Naive thymus-derived CD8-positive, alpha-beta T cell (primary cell): ENCODE measurements at regions not wholly inside any gene's neighbourhood (a gene's known extent, or its start where the extent isn't known, plus 50 kb on each side); places are given as distances from the start of the nearest gene placed in this dataset.
A peak's percentile ranks its signal among the peaks of the same experiment; 100 is the strongest.
"Not testable (repeated sequence)": the region's sequence is repeated elsewhere in the genome, so short reads cannot be mapped to it uniquely, and the experiment has no call there.

Experiments
- ATAC-seq, 2 donors: fragments of 150-1000 bp; cut with Tn5 transposase in 1 of 2; sonication (Bioruptor Pico), chemical (Tn5 transposase) in 1 of 2; 1 replicate in 1 of 2; 2 replicates in 1 of 2; pipeline ENCODE4 v1.10.0; 2021; ENCODE audit warnings: mild to moderate bottlenecking in 2 of 2, moderate library complexity in 2 of 2
- POLR2A ChIA-PET: fragments of 350-600 bp; sonication (Branson Sonifier 250); formaldehyde crosslinking; loops from one replicate; lab custom pipeline; 2021; ENCODE audit warnings: antibody characterized with exemption; lab: Charles Lee
- DNase-seq, 10 donors: peaks; one replicate each; pipeline versions ENCODE4 v3.0.0 to v3.0.0-alpha.2; 2020 to 2022
- H3K27ac Mint-ChIP-seq, 10 donors: one replicate each; pipeline ENCODE4 v1.8.0; 2020 to 2022; ENCODE audit warnings: mild to moderate bottlenecking in 10 of 10, mixed read lengths in 10 of 10, moderate library complexity in 4 of 10, inconsistent platforms in 1 of 10
- H3K27me3 Mint-ChIP-seq, 5 donors: one replicate each; pipeline ENCODE4 v1.8.0; 2021 to 2022; ENCODE audit warnings: mixed read lengths in 5 of 5
- H3K36me3 Mint-ChIP-seq, 3 donors: one replicate each; pipeline ENCODE4 v1.8.0; 2020 to 2022; ENCODE audit warnings: mixed read lengths in 3 of 3, mild to moderate bottlenecking in 2 of 3, inconsistent platforms in 1 of 3
- H3K4me1 Mint-ChIP-seq, 4 donors: one replicate each; pipeline ENCODE4 v1.8.0; 2021 to 2022; ENCODE audit warnings: mixed read lengths in 4 of 4
- H3K4me3 Mint-ChIP-seq, 10 donors: one replicate each; pipeline ENCODE4 v1.8.0; 2020 to 2022; ENCODE audit warnings: mild to moderate bottlenecking in 10 of 10, mixed read lengths in 10 of 10, moderate library complexity in 6 of 10, inconsistent platforms in 1 of 10
- H3K9me3 Mint-ChIP-seq, 9 donors: one replicate each; pipeline ENCODE4 v1.8.0; 2020 to 2022; ENCODE audit warnings: mixed read lengths in 9 of 9, mild to moderate bottlenecking in 3 of 9, inconsistent platforms in 1 of 9, moderate library complexity in 1 of 9

- POLR2A ChIA-PET, result no interaction called here
- Mint-ChIP-seq H3K4me1 (no peaks in the 10 kb centered on the region), H3K9me3 (peaks cover 0 to 2% (median 0%) of the 10 kb centered on the region in 9 donors), H3K36me3 (no peaks in the 10 kb centered on the region), H3K4me3 (no peak overlapping the region), H3K27ac (no peak overlapping the region), H3K27me3 (peaks cover 0 to 6% (median under 1%) of the 10 kb centered on the region in 5 donors)
- DNase-seq (no peak), ATAC-seq (no peak)
Measured at GRCh38 chr18:59980188-59980637, 80.4 kb downstream of the PMAIP1 start.

DNA sequence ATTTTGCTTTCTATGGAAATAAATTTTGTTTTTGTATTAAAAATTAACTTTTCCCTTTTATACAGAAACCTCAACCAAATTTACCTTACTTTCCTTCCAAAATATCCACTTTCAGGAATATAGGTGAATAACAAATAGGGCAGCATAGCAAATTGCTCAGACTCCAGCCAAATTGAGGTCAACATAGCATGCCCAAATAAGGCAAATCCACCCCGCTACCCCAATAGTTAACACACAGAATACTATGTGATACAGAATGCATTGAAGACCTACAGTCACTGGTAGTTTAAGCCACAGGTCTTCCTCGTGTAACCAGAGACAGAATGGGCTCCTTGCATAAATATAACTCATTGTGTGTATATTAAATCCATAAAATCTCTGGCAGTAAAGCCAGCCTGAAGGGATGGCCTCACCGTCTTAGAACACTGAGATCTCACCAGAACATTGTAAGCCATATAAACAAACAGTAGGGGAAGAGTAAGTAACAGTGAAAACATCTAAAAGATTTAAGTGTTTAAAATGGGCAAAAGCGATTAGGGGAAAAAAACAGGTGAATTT lies 72.2 kb downstream of the PMAIP1 start:
- H3K36me3 Mint-ChIP-seq, result no peaks in the 10 kb centered on the region
- DNase-seq, result no peak
- peaks cover 0 to 2% (median 0%) of the 10 kb centered on the region in 9 donors for H3K9me3 Mint-ChIP-seq
- H3K27ac Mint-ChIP-seq, result no peak overlapping the region
- POLR2A ChIA-PET, result no interaction called here
- no peak for ATAC-seq
- peaks cover 7 to 28% (median 17%) of the 10 kb centered on the region in 5 donors for H3K27me3 Mint-ChIP-seq
- H3K4me1 Mint-ChIP-seq, result peaks cover 0 to 6% (median 3%) of the 10 kb centered on the region in 4 donors
- H3K4me3 Mint-ChIP-seq, result no peak overlapping the region

- POLR2A ChIA-PET, result interaction anchor here (0.7 kb wide), 1 partner anchor 1992 kb away, joined by 3 read pairs; no protein-coding TSS in a partner anchor
- not testable (repeated sequence) for H3K9me3 Mint-ChIP-seq, H3K4me1 Mint-ChIP-seq, H3K27ac Mint-ChIP-seq, ATAC-seq, H3K4me3 Mint-ChIP-seq, DNase-seq, H3K36me3 Mint-ChIP-seq
- peaks cover 7 to 29% (median 17%) of the 10 kb centered on the region in 5 donors for H3K27me3 Mint-ChIP-seq
Measured at GRCh38 chr18:59971144-59971543, 71.3 kb downstream of the PMAIP1 start.

DNA sequence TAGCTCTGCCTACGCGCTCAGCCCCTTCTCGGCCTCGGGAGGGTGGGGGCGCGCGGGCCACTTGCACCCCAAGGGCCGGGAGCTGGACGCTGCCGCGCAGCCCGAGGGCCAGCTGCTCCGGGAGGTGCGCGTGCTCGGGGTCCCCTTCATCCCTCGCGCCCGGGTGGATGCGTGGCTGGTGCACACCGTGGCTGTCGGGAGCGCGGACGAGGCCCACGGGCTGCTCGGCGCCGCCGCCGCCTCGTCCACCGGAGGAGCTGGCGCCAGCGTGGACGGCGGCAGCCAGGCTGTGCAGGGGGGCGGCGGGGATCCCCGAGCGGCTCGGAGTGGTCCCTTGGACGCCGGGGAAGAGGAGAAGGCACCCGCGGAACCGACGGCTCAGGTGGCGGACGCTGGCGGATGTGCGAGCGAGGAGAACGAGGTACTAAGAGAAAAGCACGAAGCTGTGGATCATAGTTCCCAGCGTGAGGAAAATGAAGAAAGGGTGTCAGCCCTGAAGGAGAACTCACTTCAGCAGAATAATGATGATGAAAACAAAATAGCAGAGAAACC lies 69.8 kb downstream of the PMAIP1 start:
- ATAC-seq, DNase-seq, H3K4me1 Mint-ChIP-seq, H3K4me3 Mint-ChIP-seq, POLR2A ChIA-PET, H3K9me3 Mint-ChIP-seq, H3K36me3 Mint-ChIP-seq, H3K27ac Mint-ChIP-seq: not testable (repeated sequence)
- H3K27me3 Mint-ChIP-seq, result peaks cover 14 to 31% (median 21%) of the 10 kb centered on the region in 5 donors

DNA sequence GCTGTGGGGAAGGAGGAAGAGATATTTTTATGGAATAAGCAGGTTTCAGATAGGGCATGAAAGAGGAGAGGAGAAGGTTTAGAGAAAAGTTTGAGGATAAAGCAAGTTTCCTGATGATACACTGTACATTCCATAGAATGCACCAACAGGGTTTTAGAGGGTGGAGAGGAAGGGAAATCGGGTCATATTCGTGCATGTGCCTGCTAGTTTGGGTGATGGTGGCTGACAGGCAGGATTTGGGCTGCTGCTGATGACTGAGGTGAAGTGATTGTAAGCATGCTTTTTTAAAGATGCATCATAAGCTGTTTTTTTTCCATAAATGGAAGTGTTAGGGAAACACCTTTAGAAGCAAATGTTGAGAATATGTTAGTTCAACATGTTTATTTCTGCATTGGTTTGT lies 68.8 kb downstream of the PMAIP1 start:
- POLR2A ChIA-PET, result no interaction called here
- peaks cover 15 to 32% (median 20%) of the 10 kb centered on the region in 5 donors for H3K27me3 Mint-ChIP-seq
- H3K4me3 Mint-ChIP-seq, result no peak overlapping the region
- no peak for ATAC-seq
- no peaks in the 10 kb centered on the region for H3K36me3 Mint-ChIP-seq
- no peaks in the 10 kb centered on the region for H3K9me3 Mint-ChIP-seq
- H3K27ac Mint-ChIP-seq, result peak overlapping the region in 1 of 10 donors; percentile 3
- no peak for DNase-seq
- H3K4me1 Mint-ChIP-seq, result peaks cover 0 to 6% (median 3%) of the 10 kb centered on the region in 4 donors

DNA sequence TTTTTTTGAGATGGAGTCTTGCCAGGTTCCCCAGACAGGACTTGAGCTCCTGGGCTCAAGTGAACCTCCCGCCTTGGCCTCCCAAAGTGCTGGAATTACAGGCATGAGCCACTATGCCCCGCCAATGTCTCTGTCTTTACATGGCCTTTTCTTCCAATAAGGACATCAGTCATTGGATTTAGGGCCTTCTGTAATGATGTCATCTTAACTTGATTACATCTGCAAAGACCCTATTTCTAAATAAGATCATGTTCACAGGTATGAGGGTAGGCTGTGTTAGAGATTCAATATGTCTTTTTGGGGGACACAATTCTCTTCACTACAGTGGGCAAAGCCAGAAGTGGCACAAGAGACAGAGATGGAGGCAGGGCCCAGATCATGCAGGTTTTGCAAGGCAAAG lies 68.1 kb downstream of the PMAIP1 start:
- no peak overlapping the region for H3K27ac Mint-ChIP-seq
- DNase-seq, result no peak
- no peak for ATAC-seq
- peaks cover 0 to 6% (median 3%) of the 10 kb centered on the region in 4 donors for H3K4me1 Mint-ChIP-seq
- H3K4me3 Mint-ChIP-seq, result no peak overlapping the region
- peaks cover 18 to 37% (median 23%) of the 10 kb centered on the region in 5 donors for H3K27me3 Mint-ChIP-seq
- POLR2A ChIA-PET, result no interaction called here
- H3K36me3 Mint-ChIP-seq, result no peaks in the 10 kb centered on the region
- H3K9me3 Mint-ChIP-seq, result no peaks in the 10 kb centered on the region

- no peaks in the 10 kb centered on the region for H3K36me3 Mint-ChIP-seq
Measured at GRCh38 chr18:59966913-59967312, 67.1 kb downstream of the PMAIP1 start.

DNA sequence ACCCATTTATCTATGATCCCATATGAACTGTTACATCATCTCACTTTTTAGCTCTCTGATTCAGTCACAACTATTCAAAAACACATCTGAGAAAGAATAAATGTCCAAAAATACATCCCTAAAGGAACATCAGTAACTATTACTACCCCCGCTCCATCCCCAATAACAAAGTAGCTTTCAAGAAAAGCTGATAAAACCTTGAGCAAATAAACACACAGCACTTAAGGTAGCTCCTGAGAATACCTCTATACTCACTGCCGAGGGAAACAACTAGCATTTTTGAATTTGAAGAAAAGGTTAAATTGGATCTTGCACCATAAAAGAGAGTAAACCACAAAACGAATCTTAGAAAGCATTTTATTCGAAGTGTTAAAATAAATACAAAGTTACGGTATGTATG lies 63.4 kb downstream of the PMAIP1 start:
- Mint-ChIP-seq H3K27me3 (peaks cover 9 to 37% (median 17%) of the 10 kb centered on the region in 5 donors), H3K27ac (no peak overlapping the region), H3K4me1 (peaks cover 0 to 26% (median 0%) of the 10 kb centered on the region in 4 donors), H3K9me3 (no peaks in the 10 kb centered on the region), H3K4me3 (no peak overlapping the region), H3K36me3 (no peaks in the 10 kb centered on the region)
- POLR2A ChIA-PET, result no interaction called here
- DNase-seq (no peak), ATAC-seq (no peak)

More at GRCh38 chr18:59966913-59967312, 67.1 kb downstream of the PMAIP1 start:
- ATAC-seq, result no peak
- Mint-ChIP-seq H3K27ac (no peak overlapping the region), H3K27me3 (peaks cover 18 to 37% (median 23%) of the 10 kb centered on the region in 5 donors), H3K4me1 (peaks cover 0 to 7% (median 3%) of the 10 kb centered on the region in 4 donors), H3K9me3 (no peaks in the 10 kb centered on the region), H3K4me3 (no peak overlapping the region)
- no peak for DNase-seq
- POLR2A ChIA-PET, result no interaction called here

- ATAC-seq (no peak), DNase-seq (no peak)
- Mint-ChIP-seq H3K4me1 (peaks cover 0 to 30% (median 0%) of the 10 kb centered on the region in 4 donors), H3K4me3 (peak overlapping the region in 1 of 10 donors; percentile 12), H3K36me3 (no peaks in the 10 kb centered on the region), H3K27me3 (peaks cover 7 to 24% (median 11%) of the 10 kb centered on the region in 5 donors), H3K9me3 (no peaks in the 10 kb centered on the region), H3K27ac (no peak overlapping the region)
- POLR2A ChIA-PET, result no interaction called here
Measured at GRCh38 chr18:59961070-59961469, 61.3 kb downstream of the PMAIP1 start.

DNA sequence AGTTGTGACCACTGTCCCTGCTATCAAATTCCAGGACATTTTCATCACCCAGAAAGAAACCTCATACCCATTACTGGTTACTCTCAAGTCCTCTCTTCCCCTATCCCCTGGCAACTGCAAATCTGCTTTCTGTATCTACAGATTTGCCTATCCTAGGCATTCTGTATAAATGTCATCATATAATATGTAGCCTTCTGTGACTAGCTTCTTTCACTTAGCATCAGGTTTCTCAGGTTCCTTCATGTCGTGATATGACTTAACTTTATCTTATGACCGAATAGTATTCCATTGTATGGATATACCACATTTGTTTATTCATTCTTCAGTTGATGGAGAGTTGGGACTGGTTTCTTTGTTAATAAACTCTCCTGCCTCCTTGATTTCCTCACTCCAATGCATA lies 60.5 kb downstream of the PMAIP1 start:
- ATAC-seq, result no peak
- Mint-ChIP-seq H3K36me3 (no peaks in the 10 kb centered on the region), H3K4me1 (peaks cover 0 to 30% (median 0%) of the 10 kb centered on the region in 4 donors), H3K27me3 (peaks cover 6 to 20% (median 9%) of the 10 kb centered on the region in 5 donors), H3K4me3 (no peak overlapping the region), H3K27ac (no peak overlapping the region), H3K9me3 (no peaks in the 10 kb centered on the region)
- POLR2A ChIA-PET, result no interaction called here
- no peak for DNase-seq

GRCh38 chr18:59959606-59960005 lies 59.8 kb downstream of the PMAIP1 start:
- DNase-seq (no peak), ATAC-seq (no peak)
- H3K4me3 Mint-ChIP-seq, result no peak overlapping the region
- H3K27ac Mint-ChIP-seq, result no peak overlapping the region
- H3K36me3 Mint-ChIP-seq, result no peaks in the 10 kb centered on the region
- peaks cover 2 to 16% (median 4%) of the 10 kb centered on the region in 5 donors for H3K27me3 Mint-ChIP-seq
- no peaks in the 10 kb centered on the region for H3K9me3 Mint-ChIP-seq
- H3K4me1 Mint-ChIP-seq, result peaks cover 0 to 32% (median 0%) of the 10 kb centered on the region in 4 donors
- POLR2A ChIA-PET, result no interaction called here

DNA sequence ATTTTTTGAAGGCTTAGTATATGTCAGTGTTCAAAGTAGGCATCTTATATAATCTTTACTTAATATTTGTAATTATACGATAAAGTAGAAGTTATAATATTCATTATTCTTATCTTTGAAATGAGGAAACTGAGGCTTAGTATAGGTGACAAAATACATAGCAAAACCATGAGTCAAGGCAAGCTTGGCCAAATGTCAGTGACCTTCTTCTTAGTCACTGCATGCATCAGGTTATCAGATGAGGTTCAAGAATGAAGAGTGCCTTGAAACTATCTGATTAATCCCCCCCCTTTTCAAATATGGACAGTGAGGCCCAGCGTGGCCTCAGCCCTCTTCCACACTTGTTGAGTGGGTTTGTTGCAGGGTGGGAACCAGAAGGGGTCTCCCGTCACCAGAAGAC lies 59.3 kb downstream of the PMAIP1 start:
- Mint-ChIP-seq H3K9me3 (no peaks in the 10 kb centered on the region), H3K4me1 (peaks cover 0 to 36% (median 0%) of the 10 kb centered on the region in 4 donors), H3K36me3 (no peaks in the 10 kb centered on the region), H3K27ac (no peak overlapping the region), H3K4me3 (no peak overlapping the region), H3K27me3 (peaks cover 0 to 15% (median 4%) of the 10 kb centered on the region in 5 donors)
- ATAC-seq (no peak), DNase-seq (no peak)
- POLR2A ChIA-PET, result no interaction called here

DNA sequence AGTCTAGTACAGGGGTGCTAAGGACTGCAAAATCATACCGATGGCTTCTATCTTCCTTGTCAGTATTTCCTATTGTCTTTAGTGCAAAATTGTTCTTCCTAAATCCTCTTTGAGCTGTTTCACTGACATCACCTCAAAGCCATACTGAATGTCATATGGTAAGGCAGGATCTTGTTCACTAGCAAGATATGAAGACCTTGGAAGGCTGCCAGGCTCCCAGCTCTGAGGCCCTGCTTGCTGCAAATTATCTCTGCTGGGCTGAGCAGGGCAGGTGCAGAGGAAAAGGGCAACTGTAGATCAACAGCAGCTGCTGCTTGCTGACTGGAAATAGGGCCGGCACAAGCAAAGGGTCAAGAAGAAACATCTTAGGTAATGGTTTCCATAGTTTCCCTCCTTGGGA lies 58.2 kb downstream of the PMAIP1 start:
- Mint-ChIP-seq H3K4me1 (peaks cover 0 to 45% (median 0%) of the 10 kb centered on the region in 4 donors), H3K9me3 (no peaks in the 10 kb centered on the region), H3K36me3 (no peaks in the 10 kb centered on the region), H3K27ac (no peak overlapping the region), H3K27me3 (peaks cover 0 to 10% (median 0%) of the 10 kb centered on the region in 5 donors), H3K4me3 (no peak overlapping the region)
- DNase-seq (no peak), ATAC-seq (no peak)
- POLR2A ChIA-PET, result no interaction called here
